Choroid plexus epithelial cell (primary cell): ENCODE measurements at regions not wholly inside any gene's neighbourhood (a gene's known extent, or its start where the extent isn't known, plus 50 kb on each side); places are given as distances from the start of the nearest gene placed in this dataset.
"Not testable (repeated sequence)": the region's sequence is repeated elsewhere in the genome, so short reads cannot be mapped to it uniquely, and the experiment has no call there.

Experiments used
- DNase-seq: peaks from one replicate; pipeline ENCODE4 v3.0.0-alpha.2; 2010; ENCODE audit warnings: low read depth
- H3K4me3 ChIP-seq: 2 replicates; pipeline ENCODE4 v1.5.1; 2011; ENCODE audit warnings: low read depth, mild to moderate bottlenecking, control low read depth, low read length, moderate library complexity
- CTCF ChIP-seq: conservative IDR thresholded peaks from 2 replicates; pipeline ENCODE4 v1.5.1; 2011; ENCODE audit warnings: low read depth, mild to moderate bottlenecking, control low read depth, inconsistent platforms, low read length, moderate library complexity

- DNase-seq = no peak
- no peak overlapping the region for H3K4me3 ChIP-seq
- no peak for TF ChIP-seq CTCF
These were observed 148.6 kb downstream of the LRATD1 start for GRCh38 chr2:14781142-14781541.

- DNase-seq, H3K4me3 ChIP-seq: not testable (repeated sequence)
These were observed 156.3 kb downstream of the LRATD1 start for GRCh38 chr2:14788814-14789213.

GRCh38 chr2:14790041-14790640, 157.6 kb downstream of the LRATD1 start:
- no peak for TF ChIP-seq CTCF
- no peak overlapping the region for H3K4me3 ChIP-seq
- DNase-seq = no peak

- DNase-seq = no peak
- no peak for TF ChIP-seq CTCF
- H3K4me3 ChIP-seq = no peak overlapping the region
These were observed 171.5 kb downstream of the LRATD1 start for GRCh38 chr2:14803994-14804393.

- no peak for TF ChIP-seq CTCF
- no peak overlapping the region for H3K4me3 ChIP-seq
- no peak for DNase-seq
These were observed 172.4 kb downstream of the LRATD1 start for GRCh38 chr2:14804902-14805301.

GRCh38 chr2:14806613-14807012, 174.1 kb downstream of the LRATD1 start:
- no peak overlapping the region for H3K4me3 ChIP-seq
- DNase-seq = no peak
- TF ChIP-seq CTCF = no peak

GRCh38 chr2:14815201-14815600, 182.7 kb downstream of the LRATD1 start:
- no peak for TF ChIP-seq CTCF
- H3K4me3 ChIP-seq = no peak overlapping the region
- no peak for DNase-seq
